HepG2 (cell line): ENCODE measurements at regions not wholly inside any gene's neighbourhood (a gene's known extent, or its start where the extent isn't known, plus 50 kb on each side); places are given as distances from the start of the nearest gene placed in this dataset.

Experiments
- ATAC-seq: fragments of 200-7000 bp; cut with Tn5 transposase; 3 replicates; pipeline ENCODE4 v1.9.1; 2020; ENCODE audit warnings: mild to moderate bottlenecking, moderate library complexity
- BruUV-seq: library from RNA; stranded (reverse); fragments of 400-500 nt; replicated peaks from 2 replicates; lab custom pipeline; 2021; lab: Mats Ljungman, UMichigan
- CTCF ChIA-PET: fragments of 300-600 bp; formaldehyde crosslinking; extraction: SDS; loops from one replicate; lab custom pipeline; 2021; ENCODE audit warnings: low total read pairs, inconsistent platforms, low intra/inter-chr PET ratio; lab: Yijun Ruan, JAX
- POLR2A ChIA-PET: fragments of 350-600 bp; sonication (Branson Sonifier 250); formaldehyde crosslinking; loops from one replicate; lab custom pipeline; 2020; ENCODE audit warnings: antibody characterized with exemption, inconsistent platforms; lab: Yijun Ruan, JAX
- DNase-seq: peaks from one replicate; pipeline ENCODE4 v3.0.0-alpha.2; 2015; ENCODE audit warnings: low spot score
- FAIRE-seq: peaks from 3 replicates; lab custom pipeline; 2011; peaks lifted over from hg19 to GRCh38; lab: Jason Lieb, UNC
- H2AFZ ChIP-seq: one replicate; pipeline ENCODE4 v1.6.1; 2011; ENCODE audit warnings: low read length, inconsistent platforms
- H3K27ac ChIP-seq: fragments of 300-600 bp; 3 replicates; pipeline ENCODE4 v1.8.0; 2011; ENCODE audit warnings: mixed run types, mild to moderate bottlenecking, mixed read lengths, low read length, inconsistent platforms; ENCODE audit not compliant: insufficient read depth; ENCODE audit errors: extremely low read length
- H3K27me3 ChIP-seq, 2 experiments: fragments of 200-600 bp in 1 of 2; 2 replicates in 1 of 2; 3 replicates in 1 of 2; pipeline versions ENCODE4 v1.6.0 to v1.8.0; 2011; ENCODE audit warnings: low read length in 2 of 2, mild to moderate bottlenecking in 2 of 2, moderate library complexity in 2 of 2, inconsistent platforms in 1 of 2; ENCODE audit not compliant: insufficient read depth in 2 of 2, control insufficient read depth in 1 of 2
- H3K36me3 ChIP-seq, 2 experiments: fragments of 200-600 bp in 1 of 2; replicated peaks in 1 of 2; 2 replicates in 1 of 2; 3 replicates in 1 of 2; pipeline versions ENCODE4 v1.5.1 to v1.8.0; 2011; ENCODE audit warnings: low read length in 2 of 2, inconsistent platforms in 1 of 2; ENCODE audit not compliant: insufficient read depth in 2 of 2, control insufficient read depth in 1 of 2
- H3K4me1 ChIP-seq: 2 replicates; pipeline ENCODE4 v1.5.1; 2012; ENCODE audit warnings: low read length, inconsistent platforms; ENCODE audit not compliant: insufficient read depth
- H3K4me2 ChIP-seq: 2 replicates; pipeline ENCODE4 v1.6.0; 2011; ENCODE audit warnings: low read depth, low read length, inconsistent platforms
- H3K4me3 ChIP-seq, 3 experiments: fragments of 200-600 bp in 1 of 3; sonication (generic), shearing (Covaris generic) in 1 of 3; replicated peaks in 1 of 3; 2 replicates each; pipeline ENCODE4 v1.5.1; 2011 to 2016; ENCODE audit warnings: low read length in 3 of 3, inconsistent platforms in 2 of 3, low read depth in 2 of 3, mild to moderate bottlenecking in 2 of 3, control low read depth in 1 of 3, mixed read lengths in 1 of 3; ENCODE audit not compliant: insufficient read depth in 1 of 3
- H3K79me2 ChIP-seq: one replicate; pipeline ENCODE4 v1.6.1; 2011; ENCODE audit warnings: low read length, inconsistent platforms; ENCODE audit not compliant: insufficient read depth
- H3K9ac ChIP-seq: 2 replicates; pipeline ENCODE4 v1.6.0; 2011; ENCODE audit warnings: mild to moderate bottlenecking, low read depth, low read length, inconsistent platforms; ENCODE audit not compliant: insufficient read depth
- H3K9me3 ChIP-seq: 2 replicates; pipeline ENCODE4 v1.5.1; 2012; ENCODE audit warnings: mild to moderate bottlenecking, low read length
- H4K20me1 ChIP-seq: 2 replicates; pipeline ENCODE4 v1.6.0; 2011; ENCODE audit warnings: inconsistent platforms, mild to moderate bottlenecking, low read length, moderate library complexity; ENCODE audit not compliant: insufficient read depth
- ELF3 ChIP-seq: IDR thresholded peaks from 2 replicates; pipeline ENCODE4 v1.6.1; 2016; ENCODE audit warnings: missing genetic modification reagents, missing compliant biosample characterization
- ETS1 ChIP-seq: sonication (generic); formaldehyde crosslinking; IDR thresholded peaks from 2 replicates; pipeline ENCODE4 v1.4.0; 2020; ENCODE audit warnings: missing genetic modification reagents
- ETV5 ChIP-seq: IDR thresholded peaks from 2 replicates; pipeline ENCODE4 v1.6.1; 2018; ENCODE audit warnings: missing biosample characterization, missing genetic modification reagents, inconsistent platforms, borderline replicate concordance
- JDP2 ChIP-seq: sonication (generic); formaldehyde crosslinking; IDR thresholded peaks from 2 replicates; pipeline ENCODE4 v1.8.1; 2022; ENCODE audit warnings: missing genetic modification reagents, borderline replicate concordance
- MEIS1 ChIP-seq: sonication (generic); formaldehyde crosslinking; IDR thresholded peaks from 2 replicates; pipeline ENCODE4 v1.9.0; 2021; ENCODE audit warnings: mild to moderate bottlenecking, missing genetic modification reagents, moderate library complexity, borderline replicate concordance
- SNAI1 ChIP-seq: sonication (generic); formaldehyde crosslinking; IDR thresholded peaks from 2 replicates; pipeline ENCODE4 v1.5.0; 2020; ENCODE audit warnings: mild to moderate bottlenecking, missing genetic modification reagents, borderline replicate concordance
- TFE3 ChIP-seq: IDR thresholded peaks from 2 replicates; pipeline ENCODE4 v1.6.1; 2016
- ZNF225 ChIP-seq: sonication (generic); formaldehyde crosslinking; IDR thresholded peaks from 2 replicates; pipeline ENCODE4 v1.4.0; 2020; ENCODE audit warnings: mild to moderate bottlenecking, missing genetic modification reagents
- ZNF256 ChIP-seq: sonication (generic); formaldehyde crosslinking; conservative IDR thresholded peaks from 2 replicates; pipeline ENCODE4 v1.4.0; 2020; ENCODE audit warnings: missing genetic modification reagents
- ZNF512 ChIP-seq: sonication (generic); formaldehyde crosslinking; IDR thresholded peaks from 2 replicates; pipeline ENCODE4 v1.4.0; 2020; ENCODE audit warnings: mild to moderate bottlenecking, missing genetic modification reagents
- ZNF639 ChIP-seq: conservative IDR thresholded peaks from 2 replicates; pipeline ENCODE4 v1.6.1; 2018; ENCODE audit warnings: missing genetic modification reagents
- ZNF768 ChIP-seq: sonication (generic); formaldehyde crosslinking; IDR thresholded peaks from 2 replicates; pipeline ENCODE4 v1.4.0; 2020; ENCODE audit warnings: missing genetic modification reagents
- ZNF850 ChIP-seq: sonication (generic); formaldehyde crosslinking; conservative IDR thresholded peaks from 2 replicates; pipeline ENCODE4 v1.9.0; 2021; ENCODE audit warnings: mild to moderate bottlenecking, missing genetic modification reagents
- WGBS: methylation state at CpG from one replicate; pipeline ENCODE4 v1.1.6; 2017; ENCODE audit warnings: low lambda C conversion rate; 5-methylcytosine and 5-hydroxymethylcytosine counted together
- in situ Hi-C: cut with HindIII; loops from 2 replicates; pipeline ENCODE4 v1.10.0; 2017; ENCODE audit warnings: low pct_unique_long_range_greater_than_20kb; ENCODE audit not compliant: extremely low pct_ligation_motif_present
- intact Hi-C: fragments of 100-400 bp; cut with micrococcal nuclease; formaldehyde crosslinking; loops from one replicate; pipeline ENCODE4 v1.10.0; 2022; ENCODE audit not compliant: unreplicated experiment

GRCh38 chr12:58787021-58787760 is 133.1 kb downstream of the LRIG3 start:
- POLR2A ChIA-PET = no interaction called here

GRCh38 chr12:58794859-58795258 is 125.4 kb downstream of the LRIG3 start:
- Histone ChIP-seq H3K4me2 (no peak overlapping the region), H3K27ac (no peak overlapping the region), H4K20me1 (no peaks in the 10 kb centered on the region), H3K27me3 (no peaks in the 10 kb centered on the region), H3K9me3 (no peaks in the 10 kb centered on the region), H2AFZ (no peak overlapping the region), H3K4me1 (no peaks in the 10 kb centered on the region), H3K36me3 (no peaks in the 10 kb centered on the region), H3K79me2 (no peaks in the 10 kb centered on the region), H3K9ac (no peak overlapping the region), H3K4me3 (no peak overlapping the region)
- in situ Hi-C loops = no loop called here
- intact Hi-C loops = no loop called here
- no peak for ATAC-seq
- WGBS = 50% methylated on average over 6 of the region's 6 CpGs
- ChIA-PET CTCF (no interaction called here), POLR2A (no interaction called here)
- FAIRE-seq = no peak
- DNase-seq = no peak
- BruUV-seq = no TSS peak
- TF ChIP-seq JDP2 = no peak
- TF ChIP-seq ELF3 (CRISPR knock-in tag) = no peak
- no peak for TF ChIP-seq ZNF639 (CRISPR knock-in tag)
- no peak for TF ChIP-seq ZNF850 (CRISPR knock-in tag)
- no peak for TF ChIP-seq SNAI1 (CRISPR knock-in tag)
- TF ChIP-seq ZNF225 (CRISPR knock-in tag) = no peak
- no peak for TF ChIP-seq TFE3 (CRISPR knock-in tag)
- TF ChIP-seq ZNF512 (CRISPR knock-in tag) = no peak
- TF ChIP-seq ETV5 (CRISPR knock-in tag) = no peak
- no peak for TF ChIP-seq ETS1 (CRISPR knock-in tag)

More at GRCh38 chr12:58787021-58787760, 133.1 kb downstream of the LRIG3 start:
- Histone ChIP-seq H3K9me3 (no peaks in the 10 kb centered on the region), H3K27ac (no peak overlapping the region), H3K4me1 (no peaks in the 10 kb centered on the region), H4K20me1 (no peaks in the 10 kb centered on the region), H3K4me3 (no peak overlapping the region), H3K79me2 (no peaks in the 10 kb centered on the region), H3K36me3 (no peaks in the 10 kb centered on the region), H3K27me3 (no peaks in the 10 kb centered on the region), H3K9ac (no peak overlapping the region), H2AFZ (no peak overlapping the region), H3K4me2 (no peak overlapping the region)
- intact Hi-C loops = no loop called here
- no peak for TF ChIP-seq ZNF768 (CRISPR knock-in tag)
- no peak for TF ChIP-seq MEIS1 (CRISPR knock-in tag)
- no peak for TF ChIP-seq ZNF256 (CRISPR knock-in tag)
- 72% methylated on average over 4 of the region's 4 CpGs for WGBS
- no peak for DNase-seq
- no peak for ATAC-seq
- in situ Hi-C loops = no loop called here
- FAIRE-seq = no peak
- CTCF ChIA-PET = no interaction called here
- no TSS peak for BruUV-seq
